ENCODE measurements at regions not wholly inside any gene's neighbourhood (a gene's known extent, or its start where the extent isn't known, plus 50 kb on each side); places are given as distances from the start of the nearest gene placed in this dataset.

- TF ChIP-seq CTCF (IDR thresholded peaks at IDR 0.05; ENCODE audit: unreplicated experiment) = no peak
- Mint-ChIP-seq H3K27me3 (ENCODE audit: unreplicated experiment) (no peaks in the 10 kb centered on the region), H3K4me1 (ENCODE audit: unreplicated experiment) (no peaks in the 10 kb centered on the region), H3K36me3 (ENCODE audit: low read depth, unreplicated experiment) (no peaks in the 10 kb centered on the region), H3K27ac (ENCODE audit: unreplicated experiment) (no peak overlapping the region), H3K4me3 (ENCODE audit: unreplicated experiment) (no peak overlapping the region), H3K9me3 (ENCODE audit: unreplicated experiment) (no peaks in the 10 kb centered on the region)
- no peak for DNase-seq (ENCODE audit: low spot score)
Observed at GRCh38 chr11:15390857-15391256, 276.1 kb downstream of the INSC start.

GRCh38 chr11:15396778-15397177 is 282.1 kb downstream of the INSC start:
- Mint-ChIP-seq H3K9me3 (ENCODE audit: unreplicated experiment) (peaks cover 4% of the 10 kb centered on the region), H3K4me3 (ENCODE audit: unreplicated experiment) (no peak overlapping the region), H3K36me3 (ENCODE audit: low read depth, unreplicated experiment) (no peaks in the 10 kb centered on the region), H3K4me1 (ENCODE audit: unreplicated experiment) (no peaks in the 10 kb centered on the region), H3K27ac (ENCODE audit: unreplicated experiment) (no peak overlapping the region), H3K27me3 (ENCODE audit: unreplicated experiment) (no peaks in the 10 kb centered on the region)
- TF ChIP-seq CTCF (IDR thresholded peaks at IDR 0.05; ENCODE audit: unreplicated experiment) = no peak
- DNase-seq (ENCODE audit: low spot score) = no peak

GRCh38 chr11:15406851-15407351 is 292.2 kb downstream of the INSC start:
- Mint-ChIP-seq H3K36me3 (ENCODE audit: low read depth, unreplicated experiment) (no peaks in the 10 kb centered on the region), H3K27ac (ENCODE audit: unreplicated experiment) (no peak overlapping the region), H3K4me1 (ENCODE audit: unreplicated experiment) (no peaks in the 10 kb centered on the region), H3K4me3 (ENCODE audit: unreplicated experiment) (no peak overlapping the region), H3K27me3 (ENCODE audit: unreplicated experiment) (no peaks in the 10 kb centered on the region), H3K9me3 (ENCODE audit: unreplicated experiment) (no peaks in the 10 kb centered on the region)
- DNase-seq (ENCODE audit: low spot score) = no peak
- no peak for TF ChIP-seq CTCF (IDR thresholded peaks at IDR 0.05; ENCODE audit: unreplicated experiment)

- no peaks in the 10 kb centered on the region for H3K36me3 Mint-ChIP-seq (ENCODE audit: low read depth, unreplicated experiment)
- H3K9me3 Mint-ChIP-seq (ENCODE audit: unreplicated experiment) = no peaks in the 10 kb centered on the region
- peaks cover 6% of the 10 kb centered on the region for H3K4me1 Mint-ChIP-seq (ENCODE audit: unreplicated experiment)
- no peak for TF ChIP-seq CTCF (IDR thresholded peaks at IDR 0.05; ENCODE audit: unreplicated experiment)
- DNase-seq (ENCODE audit: low spot score) = no peak
- H3K27ac Mint-ChIP-seq (ENCODE audit: unreplicated experiment) = no peak overlapping the region
- H3K4me3 Mint-ChIP-seq (ENCODE audit: unreplicated experiment) = no peak overlapping the region
- no peaks in the 10 kb centered on the region for H3K27me3 Mint-ChIP-seq (ENCODE audit: unreplicated experiment)
Observed at GRCh38 chr11:15412054-15412453, 297.3 kb downstream of the INSC start.

GRCh38 chr11:15418921-15419320 is 304.2 kb downstream of the INSC start:
- H3K27ac Mint-ChIP-seq (ENCODE audit: unreplicated experiment) = no peak overlapping the region
- no peaks in the 10 kb centered on the region for H3K36me3 Mint-ChIP-seq (ENCODE audit: low read depth, unreplicated experiment)
- H3K4me1 Mint-ChIP-seq (ENCODE audit: unreplicated experiment) = peaks cover 11% of the 10 kb centered on the region
- no peaks in the 10 kb centered on the region for H3K9me3 Mint-ChIP-seq (ENCODE audit: unreplicated experiment)
- no peak for DNase-seq (ENCODE audit: low spot score)
- TF ChIP-seq CTCF (IDR thresholded peaks at IDR 0.05; ENCODE audit: unreplicated experiment) = no peak
- no peak overlapping the region for H3K4me3 Mint-ChIP-seq (ENCODE audit: unreplicated experiment)
- no peaks in the 10 kb centered on the region for H3K27me3 Mint-ChIP-seq (ENCODE audit: unreplicated experiment)
